HG03196 (cell line): ENCODE measurements at regions not wholly inside any gene's neighbourhood (a gene's known extent, or its start where the extent isn't known, plus 50 kb on each side); places are given as distances from the start of the nearest gene placed in this dataset.
"Not testable (repeated sequence)": the region's sequence is repeated elsewhere in the genome, so short reads cannot be mapped to it uniquely, and the experiment has no call there.

Source experiments
- ATAC-seq: cut with Tn5 transposase; IDR thresholded peaks from one replicate; pipeline ENCODE4 v1.9.1; 2021; ENCODE audit not compliant: unreplicated experiment

GRCh38 chr17:36842231-36842819 lies 95.0 kb upstream of the LHX1 start:
- ATAC-seq = no peak

- no peak for ATAC-seq
Measured at GRCh38 chr17:36842963-36843558, 94.2 kb upstream of the LHX1 start.

- ATAC-seq = no peak
Measured at GRCh38 chr17:36844013-36844412, 93.3 kb upstream of the LHX1 start.

- no peak for ATAC-seq
Measured at GRCh38 chr17:36844601-36845000, 92.7 kb upstream of the LHX1 start.

GRCh38 chr17:36845916-36846315 lies 91.4 kb upstream of the LHX1 start:
- ATAC-seq = no peak

GRCh38 chr17:36846410-36847292 lies 90.6 kb upstream of the LHX1 start:
- no peak for ATAC-seq

- no peak for ATAC-seq
Measured at GRCh38 chr17:36848008-36848902, 89.0 kb upstream of the LHX1 start.

- ATAC-seq = not testable (repeated sequence)
Measured at GRCh38 chr17:36849020-36849419, 88.3 kb upstream of the LHX1 start.

GRCh38 chr17:36849871-36850348 lies 87.4 kb upstream of the LHX1 start:
- ATAC-seq = no peak

- ATAC-seq = no peak
Measured at GRCh38 chr17:36850790-36851189, 86.5 kb upstream of the LHX1 start.

GRCh38 chr17:36851250-36851649 lies 86.0 kb upstream of the LHX1 start:
- no peak for ATAC-seq

- ATAC-seq = not testable (repeated sequence)
Measured at GRCh38 chr17:36852478-36852877, 84.8 kb upstream of the LHX1 start.

GRCh38 chr17:36854982-36855381 lies 82.3 kb upstream of the LHX1 start:
- no peak for ATAC-seq

- no peak for ATAC-seq
Measured at GRCh38 chr17:36855459-36855858, 81.8 kb upstream of the LHX1 start.

GRCh38 chr17:36856222-36856621 lies 81.1 kb upstream of the LHX1 start:
- ATAC-seq = no peak

GRCh38 chr17:36856903-36857381 lies 80.3 kb upstream of the LHX1 start:
- no peak for ATAC-seq

GRCh38 chr17:36857698-36858097 lies 79.6 kb upstream of the LHX1 start:
- ATAC-seq = no peak

GRCh38 chr17:36858119-36859002 lies 78.9 kb upstream of the LHX1 start:
- ATAC-seq = no peak

GRCh38 chr17:36859003-36859300 lies 78.3 kb upstream of the LHX1 start:
- ATAC-seq = no peak

GRCh38 chr17:36859706-36860105 lies 77.6 kb upstream of the LHX1 start:
- ATAC-seq = no peak
